ENCODE measurements at regions not wholly inside any gene's neighbourhood (a gene's known extent, or its start where the extent isn't known, plus 50 kb on each side); places are given as distances from the start of the nearest gene placed in this dataset.

DNA sequence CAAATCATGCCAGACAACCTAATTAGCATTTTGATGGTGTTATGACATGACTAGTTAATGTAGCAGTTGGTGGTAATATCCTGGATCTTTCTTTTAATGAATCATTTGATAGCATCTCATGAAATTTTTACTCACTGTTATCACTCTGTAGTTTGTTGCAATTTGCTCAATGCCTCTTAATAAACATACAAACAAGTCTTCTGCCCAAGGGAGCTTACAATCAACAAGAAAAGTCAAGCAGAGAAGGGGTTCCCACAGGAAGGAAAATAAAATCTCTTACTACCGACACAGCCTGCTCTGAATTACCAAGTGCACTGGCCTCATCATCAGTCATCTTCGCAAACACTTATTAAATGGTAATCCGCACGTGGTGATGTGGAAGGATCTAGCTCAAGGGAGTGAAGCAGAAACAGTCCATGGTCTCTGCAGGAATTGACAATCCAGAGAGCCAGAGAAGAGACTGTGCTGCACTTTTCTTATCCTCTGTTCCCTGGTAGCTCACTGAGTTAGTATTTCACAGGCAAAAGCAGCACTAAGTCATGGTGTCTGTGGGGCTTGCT is 263.5 kb downstream of the EPHA4 start:
- Histone ChIP-seq H3K4me3 (no peak overlapping the region), H3K27ac (no peak overlapping the region)

GRCh38 chr2:221309892-221310583 is 262.1 kb downstream of the EPHA4 start:
- Histone ChIP-seq H3K27ac (no peak overlapping the region), H3K4me3 (no peak overlapping the region)

GRCh38 chr2:221310730-221311129 is 261.4 kb downstream of the EPHA4 start:
- H3K27ac ChIP-seq = no peak overlapping the region
- no peak overlapping the region for H3K4me3 ChIP-seq

DNA sequence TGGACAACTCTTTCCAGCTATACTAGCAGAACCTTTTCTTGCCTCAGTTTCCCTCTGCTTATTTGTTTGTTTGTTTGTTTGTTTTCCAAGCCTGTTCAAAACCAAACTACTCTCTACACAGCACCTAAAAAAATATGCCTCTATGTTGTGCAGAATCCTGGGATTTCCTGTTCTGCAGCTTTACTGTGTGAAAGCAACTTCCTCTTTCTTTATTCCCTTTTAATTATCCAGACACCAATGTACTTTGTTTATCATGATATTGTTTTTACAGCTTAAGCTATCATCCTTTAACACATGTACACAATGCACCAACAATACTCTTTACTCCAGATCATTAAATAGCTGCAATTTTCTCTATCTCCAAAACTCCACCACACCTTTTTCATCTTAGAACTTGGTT is 259.5 kb downstream of the EPHA4 start:
- Histone ChIP-seq H3K27ac (no peak overlapping the region), H3K4me3 (no peak overlapping the region)

- Histone ChIP-seq H3K4me3 (no peak overlapping the region), H3K27ac (no peak overlapping the region)
Observed at GRCh38 chr2:221314786-221315185, 257.3 kb downstream of the EPHA4 start.

GRCh38 chr2:221318376-221319130 is 253.6 kb downstream of the EPHA4 start:
- Histone ChIP-seq H3K27ac (no peak overlapping the region), H3K4me3 (no peak overlapping the region)

- no peak overlapping the region for H3K4me3 ChIP-seq
Observed at GRCh38 chr2:221322741-221323140, 249.4 kb downstream of the EPHA4 start.

DNA sequence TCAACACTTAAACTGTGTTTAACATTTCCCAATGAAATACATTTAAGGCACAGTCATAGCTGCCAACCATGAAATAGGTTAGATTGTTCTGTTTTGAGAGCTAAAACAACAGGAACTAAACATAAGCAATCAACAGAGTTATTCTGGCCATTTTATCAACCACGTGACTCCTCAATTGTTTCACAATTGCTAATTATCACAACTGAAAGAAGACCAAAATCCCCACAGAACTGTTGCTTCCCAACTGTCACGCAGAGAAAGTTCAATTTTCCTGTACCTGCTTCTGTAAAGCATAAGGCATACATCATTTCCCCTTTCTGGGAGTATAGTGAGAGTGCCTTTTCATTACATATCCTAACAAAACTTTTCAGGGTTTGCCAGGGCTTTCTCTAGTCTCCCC is 248.6 kb downstream of the EPHA4 start:
- Histone ChIP-seq H3K4me3 (no peak overlapping the region), H3K27ac (no peak overlapping the region)

More at GRCh38 chr2:221322741-221323140, 249.4 kb downstream of the EPHA4 start:
- H3K27ac ChIP-seq = no peak overlapping the region

DNA sequence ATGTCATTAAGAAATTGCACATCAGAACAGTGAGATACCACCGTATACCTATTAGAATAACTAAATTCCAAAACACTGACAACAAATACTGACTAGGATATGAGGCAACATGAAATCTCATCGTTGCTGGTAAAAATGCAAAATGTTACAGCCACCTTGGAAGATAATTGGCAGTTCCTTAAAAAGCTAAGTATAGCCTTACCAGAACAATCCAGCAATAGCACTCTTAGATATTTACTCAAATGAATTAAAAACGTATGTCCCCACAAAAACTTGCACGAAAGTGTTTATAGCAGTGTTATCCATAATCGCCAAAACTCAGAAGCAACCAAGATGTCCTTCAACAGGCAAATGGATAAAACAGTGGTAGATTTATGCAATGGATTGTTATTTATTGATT is 241.7 kb downstream of the EPHA4 start:
- Histone ChIP-seq H3K27ac (no peak overlapping the region), H3K4me3 (no peak overlapping the region)

DNA sequence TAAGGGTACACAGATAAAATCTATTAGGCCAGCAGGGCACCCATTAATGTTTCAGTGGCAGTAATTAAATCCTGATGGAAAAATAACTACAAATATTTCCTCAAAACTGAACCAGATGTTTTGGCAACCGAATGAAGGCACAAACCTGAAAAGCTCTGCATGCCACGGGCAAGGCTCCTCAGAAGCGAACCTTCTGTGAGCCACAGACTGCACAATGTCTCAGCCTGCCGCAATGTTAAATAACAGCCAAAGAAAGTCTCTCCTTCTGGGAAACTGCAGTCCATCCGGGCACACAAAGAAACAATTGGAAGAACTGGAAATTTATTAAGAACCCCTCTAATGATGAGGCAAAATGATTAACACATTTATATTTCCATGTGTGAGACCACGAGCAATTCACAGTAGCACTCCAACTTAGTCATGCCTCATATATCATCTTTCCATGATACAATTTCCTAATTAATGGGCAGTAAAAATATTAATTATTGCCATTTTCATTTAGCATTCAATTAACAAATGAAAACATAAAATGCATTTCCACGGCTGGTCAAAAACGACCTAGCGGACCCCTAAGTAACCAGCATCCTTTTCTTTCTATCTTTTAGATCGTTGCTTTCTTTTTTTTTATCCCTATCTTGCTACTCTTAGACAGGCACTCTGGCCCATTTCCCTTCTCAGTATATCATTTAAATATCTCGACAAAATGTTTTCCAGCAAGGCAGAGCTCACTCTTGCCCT is 237.5 kb downstream of the EPHA4 start:
- no peak overlapping the region for H3K4me3 ChIP-seq
- H3K27ac ChIP-seq = no peak overlapping the region

DNA sequence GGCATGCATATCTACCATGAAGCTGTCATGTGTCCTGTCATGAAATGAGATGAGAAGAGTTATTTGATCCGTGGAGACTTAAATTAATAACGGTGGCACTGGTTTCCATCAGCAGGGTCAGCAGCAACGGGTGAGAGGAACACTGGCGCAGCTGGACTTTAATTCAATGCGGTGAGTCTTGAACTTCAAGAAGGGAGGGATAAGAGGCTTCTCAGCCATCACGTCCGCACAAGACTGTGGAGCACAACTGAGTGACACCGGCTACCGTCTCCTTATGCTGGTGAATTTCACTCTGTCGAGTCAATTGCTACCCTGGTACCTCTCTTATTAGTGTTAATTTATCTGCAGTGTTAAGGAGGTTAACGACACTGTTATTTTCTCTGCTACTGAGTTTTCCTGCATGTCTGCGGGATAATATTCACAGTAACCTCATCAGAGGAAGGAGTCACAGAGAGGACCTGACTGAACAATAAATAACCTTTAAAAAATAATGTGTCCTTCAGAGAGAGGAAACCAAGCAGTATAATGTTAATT is 236.8 kb downstream of the EPHA4 start:
- Histone ChIP-seq H3K27ac (no peak overlapping the region), H3K4me3 (no peak overlapping the region)

GRCh38 chr2:221336967-221337366 is 235.1 kb downstream of the EPHA4 start:
- H3K4me3 ChIP-seq = no peak overlapping the region
- no peak overlapping the region for H3K27ac ChIP-seq

- Histone ChIP-seq H3K4me3 (no peak overlapping the region), H3K27ac (no peak overlapping the region)
Observed at GRCh38 chr2:221337957-221338685, 234.0 kb downstream of the EPHA4 start.

- Histone ChIP-seq H3K27ac (no peak overlapping the region), H3K4me3 (no peak overlapping the region)
Observed at GRCh38 chr2:221342388-221342787, 229.7 kb downstream of the EPHA4 start.

GRCh38 chr2:221343524-221343923 is 228.6 kb downstream of the EPHA4 start:
- Histone ChIP-seq H3K27ac (no peak overlapping the region), H3K4me3 (no peak overlapping the region)

- Histone ChIP-seq H3K4me3 (no peak overlapping the region), H3K27ac (no peak overlapping the region)
Observed at GRCh38 chr2:221345516-221345915, 226.6 kb downstream of the EPHA4 start.

DNA sequence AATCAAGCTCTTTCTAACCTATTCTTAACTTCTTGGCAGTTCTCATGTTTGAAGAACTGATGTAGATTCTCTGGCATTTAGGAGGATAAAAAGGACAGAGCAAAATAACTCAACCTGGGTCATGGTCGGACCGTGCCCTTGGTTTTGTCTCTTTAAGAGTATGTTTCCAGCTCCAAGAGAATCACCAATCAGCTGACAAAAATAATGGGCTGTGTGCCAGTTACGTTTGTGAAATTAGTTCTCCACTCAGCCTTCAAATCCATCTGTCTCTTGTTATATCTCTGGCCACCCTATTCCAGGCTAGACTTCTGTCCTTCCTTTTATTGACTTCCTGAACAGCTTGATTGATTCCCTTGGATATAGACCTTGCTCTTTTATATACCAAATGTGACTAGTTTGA is 225.7 kb downstream of the EPHA4 start:
- Histone ChIP-seq H3K27ac (no peak overlapping the region), H3K4me3 (no peak overlapping the region)

- no peak overlapping the region for H3K27ac ChIP-seq
- no peak overlapping the region for H3K4me3 ChIP-seq
Observed at GRCh38 chr2:221347471-221347870, 224.6 kb downstream of the EPHA4 start.

GRCh38 chr2:221350616-221351015 is 221.5 kb downstream of the EPHA4 start:
- H3K27ac ChIP-seq = no peak overlapping the region
- no peak overlapping the region for H3K4me3 ChIP-seq

GRCh38 chr2:221353201-221353600 is 218.9 kb downstream of the EPHA4 start:
- Histone ChIP-seq H3K27ac (no peak overlapping the region), H3K4me3 (no peak overlapping the region)
